Skeletal muscle tissue (tissue), 3 donors: ENCODE measurements at regions not wholly inside any gene's neighbourhood (a gene's known extent, or its start where the extent isn't known, plus 50 kb on each side); places are given as distances from the start of the nearest gene placed in this dataset.

Experiments used
- H3K27ac ChIP-seq: one replicate; pipeline ENCODE4 v1.7.0; 2013; ENCODE audit warnings: mild to moderate bottlenecking, low read depth, low read length, inconsistent platforms
- H3K27me3 ChIP-seq, 3 donors: one replicate each; pipeline ENCODE4 v1.7.0; 2013; ENCODE audit warnings: low read length in 3 of 3; ENCODE audit not compliant: control insufficient read depth in 3 of 3, insufficient read depth in 3 of 3
- H3K36me3 ChIP-seq, 3 donors: one replicate each; pipeline ENCODE4 v1.7.0; 2013; ENCODE audit warnings: low read length in 3 of 3; ENCODE audit not compliant: control insufficient read depth in 3 of 3, insufficient read depth in 3 of 3
- H3K4me1 ChIP-seq, 3 donors: one replicate each; pipeline ENCODE4 v1.7.0; 2013; ENCODE audit warnings: low read length in 3 of 3, mild to moderate bottlenecking in 3 of 3; ENCODE audit not compliant: control insufficient read depth in 3 of 3, insufficient read depth in 3 of 3
- H3K4me3 ChIP-seq, 3 donors: one replicate each; pipeline ENCODE4 v1.7.0; 2013; ENCODE audit warnings: low read length in 3 of 3
- H3K9ac ChIP-seq, 3 donors: one replicate each; pipeline ENCODE4 v1.7.0; 2013; ENCODE audit warnings: low read length in 3 of 3, mild to moderate bottlenecking in 3 of 3, moderate library complexity in 2 of 3, low read depth in 1 of 3
- H3K9me3 ChIP-seq, 3 donors: one replicate each; pipeline ENCODE4 v1.7.0; 2013; ENCODE audit warnings: low read length in 3 of 3; ENCODE audit not compliant: control insufficient read depth in 3 of 3
- donor health status: Osteomylitis.

DNA sequence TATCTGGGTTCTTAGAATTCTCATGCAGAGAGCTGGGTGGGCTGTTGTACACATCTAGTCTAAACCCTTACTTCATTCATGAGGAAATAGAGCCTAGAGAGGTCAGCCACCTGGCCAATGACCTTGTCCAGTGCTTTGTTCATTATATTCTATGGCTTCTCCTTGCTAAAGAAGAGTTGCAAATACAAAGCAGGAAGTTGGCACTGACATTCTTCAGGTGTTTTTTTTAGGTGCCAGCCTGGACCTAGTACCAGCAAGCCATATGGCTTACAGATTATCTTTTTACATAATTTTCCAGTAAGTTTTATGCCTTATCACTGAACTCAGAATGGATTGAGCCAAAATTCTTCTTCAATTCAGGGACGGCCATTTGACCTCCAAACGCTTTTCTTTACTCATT lies 54.7 kb upstream of the PGM2 start:
- Histone ChIP-seq H3K36me3 (no peaks in the 10 kb centered on the region), H3K9me3 (no peaks in the 10 kb centered on the region), H3K27me3 (no peaks in the 10 kb centered on the region), H3K4me1 (peaks cover 0 to 4% (median 0%) of the 10 kb centered on the region in 3 donors), H3K4me3 (no peak overlapping the region), H3K9ac (no peak overlapping the region), H3K27ac (no peak overlapping the region)

GRCh38 chr4:37770016-37770415 lies 56.5 kb upstream of the PGM2 start:
- no peak overlapping the region for H3K9ac ChIP-seq
- H3K4me3 ChIP-seq: no peak overlapping the region
- peaks cover 0 to 4% (median 0%) of the 10 kb centered on the region in 3 donors for H3K4me1 ChIP-seq
- H3K27ac ChIP-seq: no peak overlapping the region
- no peaks in the 10 kb centered on the region for H3K36me3 ChIP-seq
- no peaks in the 10 kb centered on the region for H3K9me3 ChIP-seq
- H3K27me3 ChIP-seq: no peaks in the 10 kb centered on the region

DNA sequence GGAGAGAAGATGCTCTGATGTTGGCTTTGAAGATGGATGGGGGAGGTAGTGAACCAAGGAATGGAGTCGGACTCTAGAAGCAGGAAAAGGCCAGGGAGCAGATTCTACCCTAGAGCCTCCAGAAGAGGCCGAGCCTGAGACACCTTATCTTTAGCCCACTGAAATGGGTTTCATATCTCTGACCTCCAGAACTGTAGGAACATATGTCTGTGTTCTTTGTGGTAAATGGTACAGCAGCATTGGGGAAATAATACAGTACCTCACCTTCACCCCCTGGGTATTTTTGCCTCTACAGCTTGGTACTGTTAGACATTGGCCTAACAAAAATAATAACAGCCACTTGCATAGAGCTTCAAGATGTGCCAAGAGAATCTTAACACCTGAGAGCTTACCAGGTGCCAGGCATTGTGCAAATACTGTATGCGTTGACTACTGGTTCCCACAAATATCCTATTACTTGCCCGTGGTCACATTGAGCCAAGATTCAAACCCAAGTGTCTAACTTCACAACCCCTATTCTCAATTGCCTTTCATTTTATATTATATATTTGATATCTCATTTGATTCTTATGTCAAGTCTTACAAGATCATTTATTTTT lies 57.0 kb upstream of the PGM2 start:
- H3K27ac ChIP-seq: no peak overlapping the region
- no peaks in the 10 kb centered on the region for H3K36me3 ChIP-seq
- no peak overlapping the region for H3K9ac ChIP-seq
- no peak overlapping the region for H3K4me3 ChIP-seq
- peaks cover 0 to 4% (median 0%) of the 10 kb centered on the region in 3 donors for H3K4me1 ChIP-seq
- no peaks in the 10 kb centered on the region for H3K9me3 ChIP-seq
- H3K27me3 ChIP-seq: no peaks in the 10 kb centered on the region

GRCh38 chr4:37767546-37767945 lies 58.9 kb upstream of the PGM2 start:
- no peaks in the 10 kb centered on the region for H3K9me3 ChIP-seq
- H3K27ac ChIP-seq: no peak overlapping the region
- H3K36me3 ChIP-seq: no peaks in the 10 kb centered on the region
- H3K9ac ChIP-seq: no peak overlapping the region
- H3K27me3 ChIP-seq: no peaks in the 10 kb centered on the region
- H3K4me3 ChIP-seq: no peak overlapping the region
- peaks cover 0 to 4% (median 0%) of the 10 kb centered on the region in 3 donors for H3K4me1 ChIP-seq

- Histone ChIP-seq H3K4me1 (peaks cover 0 to 4% (median 0%) of the 10 kb centered on the region in 3 donors), H3K27me3 (no peaks in the 10 kb centered on the region), H3K27ac (no peak overlapping the region), H3K36me3 (no peaks in the 10 kb centered on the region), H3K4me3 (no peak overlapping the region), H3K9ac (no peak overlapping the region), H3K9me3 (no peaks in the 10 kb centered on the region)
Measured at GRCh38 chr4:37767019-37767418, 59.5 kb upstream of the PGM2 start.

GRCh38 chr4:37765741-37766140 lies 60.7 kb upstream of the PGM2 start:
- Histone ChIP-seq H3K27ac (no peak overlapping the region), H3K4me1 (peaks cover 0 to 4% (median 0%) of the 10 kb centered on the region in 3 donors), H3K9me3 (no peaks in the 10 kb centered on the region), H3K4me3 (no peak overlapping the region), H3K27me3 (no peaks in the 10 kb centered on the region), H3K36me3 (no peaks in the 10 kb centered on the region), H3K9ac (no peak overlapping the region)

GRCh38 chr4:37763831-37764230 lies 62.7 kb upstream of the PGM2 start:
- Histone ChIP-seq H3K9ac (no peak overlapping the region), H3K27me3 (no peaks in the 10 kb centered on the region), H3K4me3 (no peak overlapping the region), H3K9me3 (no peaks in the 10 kb centered on the region), H3K4me1 (peaks cover 0 to 4% (median 0%) of the 10 kb centered on the region in 3 donors), H3K36me3 (no peaks in the 10 kb centered on the region), H3K27ac (no peak overlapping the region)

DNA sequence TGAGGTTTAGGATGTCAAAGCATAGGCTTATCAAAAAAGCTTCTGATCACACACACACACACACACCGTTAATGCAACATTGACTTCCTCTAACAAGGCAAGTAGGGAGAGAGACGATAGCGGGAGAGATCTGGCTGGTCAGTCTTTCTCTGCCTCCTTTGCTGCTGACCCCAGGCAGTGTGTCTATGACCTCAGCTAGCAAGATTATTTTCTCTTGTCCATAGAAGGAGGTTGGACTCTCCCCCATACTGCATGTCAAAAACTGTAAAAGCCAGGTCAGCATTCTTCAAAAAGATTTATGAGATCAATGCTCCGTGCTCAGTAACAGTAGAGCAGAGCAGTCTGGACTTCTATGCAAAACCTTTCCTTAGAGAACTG lies 63.5 kb upstream of the PGM2 start:
- Histone ChIP-seq H3K9me3 (no peaks in the 10 kb centered on the region), H3K27me3 (no peaks in the 10 kb centered on the region), H3K9ac (no peak overlapping the region), H3K4me3 (no peak overlapping the region), H3K36me3 (no peaks in the 10 kb centered on the region), H3K4me1 (peaks cover 0 to 4% (median 0%) of the 10 kb centered on the region in 3 donors), H3K27ac (no peak overlapping the region)

- Histone ChIP-seq H3K36me3 (no peaks in the 10 kb centered on the region), H3K9ac (no peak overlapping the region), H3K9me3 (no peaks in the 10 kb centered on the region), H3K4me1 (peaks cover 0 to 3% (median 0%) of the 10 kb centered on the region in 3 donors), H3K27me3 (no peaks in the 10 kb centered on the region), H3K27ac (no peak overlapping the region), H3K4me3 (no peak overlapping the region)
Measured at GRCh38 chr4:37762294-37762990, 64.0 kb upstream of the PGM2 start.

DNA sequence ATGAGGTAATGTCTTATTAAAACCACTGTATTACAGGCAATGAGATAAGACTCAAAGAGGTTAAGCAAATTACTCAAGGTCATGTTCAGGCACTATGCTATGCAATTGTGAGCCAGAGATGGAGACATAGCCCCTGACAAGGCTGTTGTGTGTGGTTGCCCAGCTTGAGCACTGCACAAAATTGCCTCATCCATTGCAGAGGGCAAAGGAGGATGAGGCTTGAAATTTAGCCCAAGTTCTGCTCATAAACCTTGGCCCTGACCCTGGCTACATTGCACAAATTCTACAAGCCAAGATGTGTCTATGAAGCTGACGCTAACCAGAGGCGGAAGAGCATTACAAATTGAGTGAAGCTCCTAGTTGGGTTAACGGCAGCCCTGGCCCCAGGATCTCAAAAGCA lies 65.6 kb upstream of the PGM2 start:
- no peaks in the 10 kb centered on the region for H3K36me3 ChIP-seq
- H3K4me1 ChIP-seq: no peaks in the 10 kb centered on the region
- H3K9ac ChIP-seq: no peak overlapping the region
- no peak overlapping the region for H3K4me3 ChIP-seq
- H3K9me3 ChIP-seq: no peaks in the 10 kb centered on the region
- no peaks in the 10 kb centered on the region for H3K27me3 ChIP-seq
- H3K27ac ChIP-seq: no peak overlapping the region
